ENCODE measurements at regions not wholly inside any gene's neighbourhood (a gene's known extent, or its start where the extent isn't known, plus 50 kb on each side); places are given as distances from the start of the nearest gene placed in this dataset.

GRCh38 chr10:131773370-131774343 is 127.2 kb upstream of the PPP2R2D start:
- TF ChIP-seq, protein P1, sequence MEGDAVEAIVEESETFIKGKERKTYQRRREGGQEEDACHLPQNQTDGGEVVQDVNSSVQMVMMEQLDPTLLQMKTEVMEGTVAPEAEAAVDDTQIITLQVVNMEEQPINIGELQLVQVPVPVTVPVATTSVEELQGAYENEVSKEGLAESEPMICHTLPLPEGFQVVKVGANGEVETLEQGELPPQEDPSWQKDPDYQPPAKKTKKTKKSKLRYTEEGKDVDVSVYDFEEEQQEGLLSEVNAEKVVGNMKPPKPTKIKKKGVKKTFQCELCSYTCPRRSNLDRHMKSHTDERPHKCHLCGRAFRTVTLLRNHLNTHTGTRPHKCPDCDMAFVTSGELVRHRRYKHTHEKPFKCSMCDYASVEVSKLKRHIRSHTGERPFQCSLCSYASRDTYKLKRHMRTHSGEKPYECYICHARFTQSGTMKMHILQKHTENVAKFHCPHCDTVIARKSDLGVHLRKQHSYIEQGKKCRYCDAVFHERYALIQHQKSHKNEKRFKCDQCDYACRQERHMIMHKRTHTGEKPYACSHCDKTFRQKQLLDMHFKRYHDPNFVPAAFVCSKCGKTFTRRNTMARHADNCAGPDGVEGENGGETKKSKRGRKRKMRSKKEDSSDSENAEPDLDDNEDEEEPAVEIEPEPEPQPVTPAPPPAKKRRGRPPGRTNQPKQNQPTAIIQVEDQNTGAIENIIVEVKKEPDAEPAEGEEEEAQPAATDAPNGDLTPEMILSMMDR (conservative IDR thresholded peaks at IDR 0.05), result no peak

More at GRCh38 chr10:131773370-131774343, 127.2 kb upstream of the PPP2R2D start:
- Mint-ChIP-seq H3K4me1 (peaks cover 20 to 33% of the 10 kb centered on the region in 2 experiments), H3K9me3 (peaks cover 32% of the 10 kb centered on the region in 2 experiments), H3K36me3 (ENCODE audit: insufficient read depth in 1 of 3, low read depth in 3 of 3) (peaks cover 16 to 22% (median 19%) of the 10 kb centered on the region in 3 experiments), H3K4me3 (no peak overlapping the region), H3K27ac (no peak overlapping the region), H3K27me3 (ENCODE audit: low read depth) (peaks cover 12% of the 10 kb centered on the region)
- Histone ChIP-seq H3K9me3 (ENCODE audit: control insufficient read depth, low read depth, low read length) (peaks cover 24% of the 10 kb centered on the region), H4K5ac (ENCODE audit: insufficient read length, low read depth, low read length) (no peak overlapping the region), H3K23ac (ENCODE audit: insufficient read length, low read depth, low read length) (no peak overlapping the region), H3K4me1 (ENCODE audit: insufficient read depth, low read length) (no peaks in the 10 kb centered on the region), H4K20me1 (ENCODE audit: control insufficient read depth, insufficient read depth, insufficient read length) (no peaks in the 10 kb centered on the region), H3K4ac (ENCODE audit: low read depth, low read length) (no peak overlapping the region), H3K27me3 (ENCODE audit: insufficient read depth, low read length) (no peaks in the 10 kb centered on the region), H3K18ac (ENCODE audit: insufficient read length, low read depth, low read length) (no peak overlapping the region), H3K27ac (ENCODE audit: insufficient read length, low read depth, low read length) (no peak overlapping the region), H2BK20ac (ENCODE audit: low read depth, low read length, poor library complexity, severe bottlenecking) (no peak overlapping the region), H2BK15ac (ENCODE audit: low read depth, low read length) (no peak overlapping the region), H3K79me1 (ENCODE audit: insufficient read depth, low read depth, low read length, poor library complexity, severe bottlenecking) (no peaks in the 10 kb centered on the region), H2BK12ac (ENCODE audit: insufficient read length, low read depth, low read length) (no peak overlapping the region), H2AK5ac (ENCODE audit: insufficient read length, low read length) (no peak overlapping the region), H3K4me2 (ENCODE audit: insufficient read depth, insufficient read length, low read length) (no peak overlapping the region), H3T11ph (ENCODE audit: low read length) (no peak overlapping the region), H2BK5ac (ENCODE audit: insufficient read length, low read length) (no peak overlapping the region), H2BK120ac (ENCODE audit: low read depth, low read length, poor library complexity, severe bottlenecking) (no peak overlapping the region), H3K9ac (ENCODE audit: extremely low read depth, insufficient read length, low read length) (no peak overlapping the region), H3K23me2 (ENCODE audit: insufficient read length, low read depth, low read length, poor library complexity, severe bottlenecking) (no peaks in the 10 kb centered on the region), H3K79me2 (ENCODE audit: insufficient read depth, low read length) (no peaks in the 10 kb centered on the region), H3K14ac (ENCODE audit: insufficient read depth, low read length) (no peak overlapping the region), H2AFZ (ENCODE audit: low read length) (no peak overlapping the region), H4K8ac (replicated peaks; ENCODE audit: insufficient read length, low read depth, low read length) (no peak overlapping the region), H4K91ac (ENCODE audit: insufficient read length, low read depth, low read length) (no peak overlapping the region), H3K56ac (ENCODE audit: insufficient read length, low read depth, low read length) (no peak overlapping the region)
- DNase-seq, result peak; percentile 15
- no CpG with 5 or more reads among the region's 34 CpGs for whole genome bisulfite sequencing (ENCODE audit: extremely low coverage, insufficient read length, low lambda C conversion rate)
